GM13976 (cell line): ENCODE measurements at regions not wholly inside any gene's neighbourhood (a gene's known extent, or its start where the extent isn't known, plus 50 kb on each side); places are given as distances from the start of the nearest gene placed in this dataset.

Experiments used
- DNase-seq: peaks from one replicate; pipeline ENCODE4 v3.0.0; 2012; ENCODE audit warnings: low spot score
- CTCF ChIP-seq: IDR thresholded peaks from 2 replicates; pipeline ENCODE4 v1.5.1; 2012; ENCODE audit warnings: borderline replicate concordance, mild to moderate bottlenecking; ENCODE audit not compliant: insufficient read depth; ENCODE audit errors: extremely low read depth, missing control alignments, control extremely low read depth
- in situ Hi-C: fragments of 300-500 bp; cut with MboI; formaldehyde crosslinking; loops from one replicate; pipeline ENCODE4 v1.12.0; 2022; ENCODE audit warnings: low sequenced_read_pairs, mixed read lengths, inconsistent platforms; ENCODE audit not compliant: unreplicated experiment

GRCh38 chr4:181757910-181758660, 485.1 kb upstream of the TENM3 start:
- DNase-seq: no peak
- in situ Hi-C loops: no loop called here
- TF ChIP-seq CTCF: no peak

- TF ChIP-seq CTCF: no peak
- in situ Hi-C loops: no loop called here
- no peak for DNase-seq
Observed at GRCh38 chr4:181760560-181760959, 482.6 kb upstream of the TENM3 start.

- no peak for TF ChIP-seq CTCF
Observed at GRCh38 chr4:181761156-181761555, 482.0 kb upstream of the TENM3 start.

GRCh38 chr4:181766061-181766548, 477.1 kb upstream of the TENM3 start:
- TF ChIP-seq CTCF: no peak
- in situ Hi-C loops: no loop called here
- no peak for DNase-seq

More at GRCh38 chr4:181761156-181761555, 482.0 kb upstream of the TENM3 start:
- no peak for DNase-seq
- in situ Hi-C loops: no loop called here

- in situ Hi-C loops: no loop called here
- no peak for DNase-seq
- TF ChIP-seq CTCF: no peak
Observed at GRCh38 chr4:181770971-181771370, 472.2 kb upstream of the TENM3 start.

GRCh38 chr4:181775298-181775697, 467.9 kb upstream of the TENM3 start:
- DNase-seq: no peak
- no peak for TF ChIP-seq CTCF
- in situ Hi-C loops: no loop called here
